Activated CD8-positive, alpha-beta T cell treated with anti-CD3 and anti-CD28 coated beads for 36 hours (primary cell): ENCODE measurements at regions not wholly inside any gene's neighbourhood (a gene's known extent, or its start where the extent isn't known, plus 50 kb on each side); places are given as distances from the start of the nearest gene placed in this dataset.

ENCODE experiments used
- ATAC-seq: fragments of 200-7000 bp; cut with Tn5 transposase; one replicate; pipeline ENCODE4 v1.10.0; 2021; ENCODE audit warnings: mild to moderate bottlenecking, moderate library complexity
- CTCF ChIA-PET: fragments of 350-600 bp; sonication (Branson Sonifier 250); formaldehyde crosslinking; loops from one replicate; lab custom pipeline; 2021; ENCODE audit warnings: antibody characterized with exemption; lab: Charles Lee
- POLR2A ChIA-PET: fragments of 350-600 bp; sonication (Branson Sonifier 250); formaldehyde crosslinking; loops from one replicate; lab custom pipeline; 2021; ENCODE audit warnings: antibody characterized with exemption; lab: Charles Lee
- DNase-seq: peaks from one replicate; pipeline ENCODE4 v3.0.0-alpha.2; 2020
- H3K27ac Mint-ChIP-seq: one replicate; pipeline ENCODE4 v1.8.0; 2021; ENCODE audit warnings: mild to moderate bottlenecking, mixed read lengths
- H3K27me3 Mint-ChIP-seq: one replicate; pipeline ENCODE4 v1.8.0; 2021; ENCODE audit warnings: mixed read lengths
- H3K36me3 Mint-ChIP-seq: one replicate; pipeline ENCODE4 v1.8.0; 2021; ENCODE audit warnings: low read depth, mixed read lengths
- H3K4me1 Mint-ChIP-seq: one replicate; pipeline ENCODE4 v1.8.0; 2021; ENCODE audit warnings: low read depth, mixed read lengths
- H3K4me3 Mint-ChIP-seq: one replicate; pipeline ENCODE4 v1.8.0; 2021; ENCODE audit warnings: mild to moderate bottlenecking, moderate library complexity, mixed read lengths
- H3K9me3 Mint-ChIP-seq: one replicate; pipeline ENCODE4 v1.8.0; 2021; ENCODE audit warnings: mixed read lengths
- CTCF ChIP-seq: fragments of 200-600 bp; IDR thresholded peaks from one replicate; pipeline ENCODE4 v1.8.0; 2022; ENCODE audit warnings: antibody characterized with exemption, mild to moderate bottlenecking
- intact Hi-C: fragments of 100-400 bp; cut with micrococcal nuclease; formaldehyde crosslinking; loops from one replicate; pipeline ENCODE4 v1.10.0; 2022

GRCh38 chr5:144958002-144958401 lies 787.3 kb downstream of the KCTD16 start:
- no peak overlapping the region for H3K4me3 Mint-ChIP-seq
- H3K27me3 Mint-ChIP-seq: no peaks in the 10 kb centered on the region
- H3K4me1 Mint-ChIP-seq: no peaks in the 10 kb centered on the region
- TF ChIP-seq CTCF: no peak
- ChIA-PET POLR2A (no interaction called here), CTCF (no interaction called here)
- H3K9me3 Mint-ChIP-seq: peaks cover 3% of the 10 kb centered on the region
- intact Hi-C loops: no loop called here
- no peaks in the 10 kb centered on the region for H3K36me3 Mint-ChIP-seq
- no peak overlapping the region for H3K27ac Mint-ChIP-seq
- no peak for DNase-seq
- ATAC-seq: no peak

- ATAC-seq (no peak), DNase-seq (no peak)
- no peak for TF ChIP-seq CTCF
- no peak overlapping the region for H3K4me3 Mint-ChIP-seq
- H3K4me1 Mint-ChIP-seq: no peaks in the 10 kb centered on the region
- no peaks in the 10 kb centered on the region for H3K9me3 Mint-ChIP-seq
- H3K27ac Mint-ChIP-seq: no peak overlapping the region
- ChIA-PET CTCF (no interaction called here), POLR2A (no interaction called here)
- H3K36me3 Mint-ChIP-seq: no peaks in the 10 kb centered on the region
- no peaks in the 10 kb centered on the region for H3K27me3 Mint-ChIP-seq
- intact Hi-C loops: no loop called here
Measured at GRCh38 chr5:144950996-144951395, 780.3 kb downstream of the KCTD16 start.

- Mint-ChIP-seq H3K4me1 (no peaks in the 10 kb centered on the region), H3K9me3 (no peaks in the 10 kb centered on the region), H3K27me3 (no peaks in the 10 kb centered on the region), H3K27ac (no peak overlapping the region), H3K36me3 (no peaks in the 10 kb centered on the region), H3K4me3 (no peak overlapping the region)
- ChIA-PET POLR2A (no interaction called here), CTCF (no interaction called here)
- no peak for TF ChIP-seq CTCF
- DNase-seq: no peak
- ATAC-seq: no peak
- intact Hi-C loops: no loop called here
Measured at GRCh38 chr5:144947023-144947422, 776.4 kb downstream of the KCTD16 start.

- no peaks in the 10 kb centered on the region for H3K9me3 Mint-ChIP-seq
- POLR2A ChIA-PET: no interaction called here
- intact Hi-C loops: no loop called here
- H3K4me3 Mint-ChIP-seq: no peak overlapping the region
- H3K27me3 Mint-ChIP-seq: no peaks in the 10 kb centered on the region
- CTCF ChIA-PET: no interaction called here
- no peak for DNase-seq
- H3K27ac Mint-ChIP-seq: no peak overlapping the region
- TF ChIP-seq CTCF: no peak
- H3K4me1 Mint-ChIP-seq: no peaks in the 10 kb centered on the region
- H3K36me3 Mint-ChIP-seq: no peaks in the 10 kb centered on the region
- no peak for ATAC-seq
Measured at GRCh38 chr5:144945503-144945902, 774.8 kb downstream of the KCTD16 start.

GRCh38 chr5:144944936-144945335 lies 774.3 kb downstream of the KCTD16 start:
- no peak for TF ChIP-seq CTCF
- DNase-seq (no peak), ATAC-seq (no peak)
- Mint-ChIP-seq H3K27ac (no peak overlapping the region), H3K4me1 (no peaks in the 10 kb centered on the region), H3K9me3 (no peaks in the 10 kb centered on the region), H3K27me3 (no peaks in the 10 kb centered on the region), H3K36me3 (no peaks in the 10 kb centered on the region), H3K4me3 (no peak overlapping the region)
- intact Hi-C loops: no loop called here
- ChIA-PET CTCF (no interaction called here), POLR2A (no interaction called here)
